ENCODE measurements at regions not wholly inside any gene's neighbourhood (a gene's known extent, or its start where the extent isn't known, plus 50 kb on each side); places are given as distances from the start of the nearest gene placed in this dataset.

DNA sequence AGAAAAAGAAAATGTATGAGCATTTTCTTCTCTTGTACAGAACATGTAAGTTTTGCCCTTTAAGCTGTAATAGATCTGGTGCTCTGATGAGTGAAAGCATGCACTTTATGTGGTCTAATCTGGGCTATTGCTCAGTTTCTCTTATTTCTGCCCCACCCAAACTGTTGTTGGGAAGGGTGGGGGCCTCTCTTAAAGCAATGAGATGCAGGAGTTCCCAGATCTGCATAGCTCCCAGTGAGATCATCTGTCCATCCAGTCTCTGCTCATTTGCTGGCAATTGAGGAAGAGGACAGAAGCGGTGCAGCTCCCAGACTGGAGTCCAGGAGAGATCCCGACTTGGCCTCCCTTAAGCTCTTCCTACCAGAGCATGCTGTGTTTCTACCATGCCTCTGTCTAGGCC, 114.9 kb upstream of the SORCS3 start:
- peaks cover 3% of the 10 kb centered on the region for H3K27me3 Mint-ChIP-seq

DNA sequence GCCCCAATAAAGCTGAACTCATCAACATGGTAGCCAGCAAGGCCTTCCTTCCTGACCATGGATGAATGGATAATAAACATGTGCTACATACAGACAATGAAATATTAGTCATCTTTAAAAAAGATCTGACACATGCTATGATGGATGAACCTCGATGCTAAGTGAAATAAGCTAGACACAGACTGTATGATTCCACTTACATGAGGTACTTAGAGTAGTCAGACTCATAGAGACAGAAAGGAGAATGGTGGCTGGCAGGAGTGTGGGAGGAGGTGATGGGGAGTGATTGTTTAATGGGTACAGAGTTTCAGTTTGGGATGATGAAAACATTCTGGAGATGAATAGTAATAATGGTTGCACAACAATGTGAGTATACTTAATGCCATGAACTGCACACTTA, 114.1 kb upstream of the SORCS3 start:
- no peak overlapping the region for H3K27ac Mint-ChIP-seq
- intact Hi-C loops (cut with micrococcal nuclease) = no loop called here
- no peak overlapping the region for H3K4me3 Mint-ChIP-seq
- no peaks in the 10 kb centered on the region for H3K4me1 Mint-ChIP-seq (ENCODE audit: low read depth)
- POLR2A ChIA-PET = no interaction called here
- DNase-seq (no peak), ATAC-seq (no peak)
- TF ChIP-seq, protein P1, sequence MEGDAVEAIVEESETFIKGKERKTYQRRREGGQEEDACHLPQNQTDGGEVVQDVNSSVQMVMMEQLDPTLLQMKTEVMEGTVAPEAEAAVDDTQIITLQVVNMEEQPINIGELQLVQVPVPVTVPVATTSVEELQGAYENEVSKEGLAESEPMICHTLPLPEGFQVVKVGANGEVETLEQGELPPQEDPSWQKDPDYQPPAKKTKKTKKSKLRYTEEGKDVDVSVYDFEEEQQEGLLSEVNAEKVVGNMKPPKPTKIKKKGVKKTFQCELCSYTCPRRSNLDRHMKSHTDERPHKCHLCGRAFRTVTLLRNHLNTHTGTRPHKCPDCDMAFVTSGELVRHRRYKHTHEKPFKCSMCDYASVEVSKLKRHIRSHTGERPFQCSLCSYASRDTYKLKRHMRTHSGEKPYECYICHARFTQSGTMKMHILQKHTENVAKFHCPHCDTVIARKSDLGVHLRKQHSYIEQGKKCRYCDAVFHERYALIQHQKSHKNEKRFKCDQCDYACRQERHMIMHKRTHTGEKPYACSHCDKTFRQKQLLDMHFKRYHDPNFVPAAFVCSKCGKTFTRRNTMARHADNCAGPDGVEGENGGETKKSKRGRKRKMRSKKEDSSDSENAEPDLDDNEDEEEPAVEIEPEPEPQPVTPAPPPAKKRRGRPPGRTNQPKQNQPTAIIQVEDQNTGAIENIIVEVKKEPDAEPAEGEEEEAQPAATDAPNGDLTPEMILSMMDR (IDR thresholded peaks at IDR 0.05) = no peak
- H3K36me3 Mint-ChIP-seq (ENCODE audit: low read depth) = no peaks in the 10 kb centered on the region
- H3K9me3 Mint-ChIP-seq = no peaks in the 10 kb centered on the region
- CTCF ChIA-PET = no interaction called here
- H3K27me3 Mint-ChIP-seq = peaks cover 3% of the 10 kb centered on the region

More for the DNA sequence above, 114.9 kb upstream of the SORCS3 start:
- POLR2A ChIA-PET = no interaction called here
- CTCF ChIA-PET = no interaction called here
- intact Hi-C loops (cut with micrococcal nuclease) = no loop called here
- no peaks in the 10 kb centered on the region for H3K9me3 Mint-ChIP-seq
- DNase-seq (no peak), ATAC-seq (no peak)
- no peaks in the 10 kb centered on the region for H3K36me3 Mint-ChIP-seq (ENCODE audit: low read depth)
- H3K4me1 Mint-ChIP-seq (ENCODE audit: low read depth) = no peaks in the 10 kb centered on the region
- no peak overlapping the region for H3K27ac Mint-ChIP-seq
- TF ChIP-seq, protein P1 (IDR thresholded peaks at IDR 0.05) = no peak
- H3K4me3 Mint-ChIP-seq = no peak overlapping the region

DNA sequence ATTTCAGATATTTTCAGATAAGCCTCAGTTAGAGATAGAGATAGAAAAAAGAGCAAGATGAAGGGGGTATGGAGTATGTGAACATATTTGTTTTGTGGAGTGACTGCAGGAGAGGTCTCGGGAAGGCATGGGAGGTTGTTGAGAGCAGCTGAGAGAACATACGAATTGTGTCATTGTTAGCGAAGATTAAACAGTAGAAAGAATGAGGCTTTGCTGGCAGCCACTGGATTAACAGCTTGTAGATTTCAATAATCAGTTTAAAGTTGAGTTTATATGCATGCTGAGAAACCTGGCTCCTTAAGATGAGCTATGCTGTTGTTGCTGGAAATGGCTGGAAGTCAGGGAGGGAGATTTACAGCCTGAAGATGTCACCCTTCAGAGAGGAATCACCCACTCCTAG, 100.9 kb upstream of the SORCS3 start:
- Mint-ChIP-seq H3K4me3 (no peak overlapping the region), H3K27ac (no peak overlapping the region), H3K9me3 (no peaks in the 10 kb centered on the region), H3K27me3 (peaks cover 10% of the 10 kb centered on the region), H3K36me3 (ENCODE audit: low read depth) (no peaks in the 10 kb centered on the region), H3K4me1 (ENCODE audit: low read depth) (no peaks in the 10 kb centered on the region)
- POLR2A ChIA-PET = interaction anchor here (0.5 kb wide), 1 partner anchor 101 kb away, joined by 3 read pairs; the partner anchor contains the start of gene SORCS3
- intact Hi-C loops (cut with micrococcal nuclease) = no loop called here
- CTCF ChIA-PET = no interaction called here
- TF ChIP-seq, protein P1 (IDR thresholded peaks at IDR 0.05) = no peak
- ATAC-seq (no peak), DNase-seq (no peak)

DNA sequence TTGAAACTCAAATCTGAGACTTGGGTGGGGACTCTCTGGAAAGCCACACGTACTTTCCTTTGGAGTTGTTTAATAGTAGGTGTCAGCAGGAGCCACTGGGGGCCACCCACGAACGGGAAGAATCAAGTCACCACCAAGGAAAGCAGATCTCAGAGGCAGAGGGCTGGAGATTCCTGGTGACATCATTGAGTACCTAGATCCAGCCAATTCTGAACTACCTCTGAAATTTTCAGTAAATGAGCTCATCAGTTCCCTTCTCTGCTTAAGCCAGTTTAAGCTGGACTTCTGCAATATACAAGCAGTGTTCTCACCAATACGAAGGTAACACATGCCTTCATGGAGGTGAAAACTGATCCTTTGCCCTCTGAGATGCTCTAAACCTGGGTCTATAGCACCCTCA, 99.3 kb upstream of the SORCS3 start:
- H3K27ac Mint-ChIP-seq = no peak overlapping the region
- H3K27me3 Mint-ChIP-seq = peaks cover 7% of the 10 kb centered on the region
- no peaks in the 10 kb centered on the region for H3K4me1 Mint-ChIP-seq (ENCODE audit: low read depth)
- TF ChIP-seq, protein P1 (IDR thresholded peaks at IDR 0.05) = no peak
- no peak for DNase-seq
- H3K36me3 Mint-ChIP-seq (ENCODE audit: low read depth) = no peaks in the 10 kb centered on the region
- ChIA-PET CTCF (no interaction called here), POLR2A (no interaction called here)
- no peaks in the 10 kb centered on the region for H3K9me3 Mint-ChIP-seq
- intact Hi-C loops (cut with micrococcal nuclease) = no loop called here
- no peak overlapping the region for H3K4me3 Mint-ChIP-seq
- ATAC-seq = no peak

DNA sequence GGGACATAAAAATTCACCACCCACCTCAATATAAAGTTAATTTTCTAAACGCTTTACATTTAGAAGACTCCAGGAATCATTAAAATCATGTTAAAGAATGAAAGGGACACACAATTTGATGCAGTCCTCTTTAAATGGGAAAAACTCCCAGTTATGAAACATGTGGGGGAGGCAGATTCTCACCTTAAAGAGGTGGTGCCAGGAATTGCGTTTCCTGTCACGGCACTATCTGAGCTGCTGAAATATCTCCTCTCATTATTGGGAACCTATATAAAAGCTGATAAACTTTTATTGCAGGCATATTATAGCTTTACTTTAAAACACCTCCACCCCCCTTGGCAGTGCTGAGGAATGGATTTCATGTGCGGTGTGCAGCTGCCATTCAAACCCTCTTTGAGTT, 94.8 kb upstream of the SORCS3 start:
- no peak for ATAC-seq
- ChIA-PET POLR2A (no interaction called here), CTCF (interaction anchor here (1.0 kb wide), 1 partner anchor 196 kb away, joined by 3 read pairs; no protein-coding TSS in a partner anchor)
- TF ChIP-seq, protein P1 (IDR thresholded peaks at IDR 0.05) = no peak
- Mint-ChIP-seq H3K4me1 (ENCODE audit: low read depth) (no peaks in the 10 kb centered on the region), H3K27me3 (peaks cover 3% of the 10 kb centered on the region), H3K36me3 (ENCODE audit: low read depth) (no peaks in the 10 kb centered on the region), H3K27ac (no peak overlapping the region), H3K4me3 (no peak overlapping the region), H3K9me3 (no peaks in the 10 kb centered on the region)
- intact Hi-C loops (cut with micrococcal nuclease) = no loop called here
- no peak for DNase-seq

All from activated CD8-positive, alpha-beta T cell treated with anti-CD3 and anti-CD28 coated beads for 36 hours (primary cell).